Gastroesophageal sphincter (tissue), 4 donors: ENCODE measurements at regions not wholly inside any gene's neighbourhood (a gene's known extent, or its start where the extent isn't known, plus 50 kb on each side); places are given as distances from the start of the nearest gene placed in this dataset.

Experiments
- ATAC-seq: fragments of 150-250 bp; one replicate; pipeline ENCODE4 v1.9.1; 2016; ENCODE audit warnings: mild to moderate bottlenecking, moderate library complexity
- H3K27ac ChIP-seq, 4 donors: fragments of 200-600 bp; sonication (generic) in 3 of 4; 1 replicate in 3 of 4; 2 replicates in 1 of 4; pipeline ENCODE4 v1.5.1; 2016 to 2019
- H3K27me3 ChIP-seq: fragments of 200-600 bp; sonication (generic); one replicate; pipeline ENCODE4 v1.5.1; 2019
- H3K36me3 ChIP-seq, 2 donors: fragments of 200-600 bp; sonication (generic); one replicate each; pipeline ENCODE4 v1.5.1; 2019; ENCODE audit warnings: control low read depth in 1 of 2
- H3K4me1 ChIP-seq, 3 donors: fragments of 200-600 bp; sonication (generic); 1 replicate in 2 of 3; 2 replicates in 1 of 3; pipeline ENCODE4 v1.5.1; 2016 to 2019; ENCODE audit warnings: control low read depth in 2 of 3
- H3K4me3 ChIP-seq, 2 donors: fragments of 200-600 bp; sonication (generic); one replicate each; pipeline ENCODE4 v1.5.1; 2019; ENCODE audit warnings: mild to moderate bottlenecking in 1 of 2, moderate library complexity in 1 of 2
- H3K9me3 ChIP-seq, 3 donors: fragments of 200-600 bp; sonication (generic); one replicate each; pipeline ENCODE4 v1.5.1; 2017 to 2019; ENCODE audit warnings: control low read depth in 2 of 3
- CTCF ChIP-seq, 4 experiments: fragments of 200-600 bp in 2 of 4; fragments of 450-650 bp in 2 of 4; sonication (generic) in 1 of 4; IDR thresholded peaks; one replicate each; pipeline ENCODE4 v1.5.1; 2017 to 2019; ENCODE audit warnings: antibody characterized with exemption in 4 of 4, mild to moderate bottlenecking in 2 of 4, moderate library complexity in 2 of 4
- EP300 ChIP-seq: sonication (generic); formaldehyde crosslinking; IDR thresholded peaks from one replicate; pipeline ENCODE4 v1.6.1; 2017; ENCODE audit warnings: antibody characterized with exemption, mild to moderate bottlenecking
- POLR2A ChIP-seq, 2 donors: fragments of 450-650 bp; IDR thresholded peaks; one replicate each; pipeline ENCODE4 v1.6.1; 2017; ENCODE audit warnings: antibody characterized with exemption in 2 of 2, mild to moderate bottlenecking in 2 of 2, moderate library complexity in 1 of 2
- POLR2AphosphoS5 ChIP-seq: sonication (generic); formaldehyde crosslinking; IDR thresholded peaks from one replicate; pipeline ENCODE4 v1.6.1; 2017; ENCODE audit warnings: antibody characterized with exemption
- WGBS, 2 donors: methylation state at CpG; one replicate each; pipeline ENCODE4 v1.1.5; 2018; ENCODE audit warnings: low coverage in 1 of 2; 5-methylcytosine and 5-hydroxymethylcytosine counted together

GRCh38 chr1:13943055-13943454 is 243.1 kb downstream of the PRDM2 start:
- TF ChIP-seq CTCF (IDR thresholded peaks at IDR 0.05) (no peak), POLR2AphosphoS5 (no peak), EP300 (no peak), POLR2A (IDR thresholded peaks at IDR 0.05) (no peak)
- H3K9me3 ChIP-seq = peaks cover 0 to 8% (median 0%) of the 10 kb centered on the region in 3 donors
- no peak for ATAC-seq
- H3K27ac ChIP-seq = no peak overlapping the region
- H3K4me3 ChIP-seq = no peak overlapping the region
- H3K4me1 ChIP-seq = no peaks in the 10 kb centered on the region
- peaks cover 10% of the 10 kb centered on the region for H3K27me3 ChIP-seq
- H3K36me3 ChIP-seq = no peaks in the 10 kb centered on the region

- 48 to 67% methylated on average over 1 to 2 of the region's 2 CpGs for WGBS, 2 donors
- no peaks in the 10 kb centered on the region for H3K36me3 ChIP-seq
- peaks cover 4% of the 10 kb centered on the region for H3K27me3 ChIP-seq
- H3K4me3 ChIP-seq = no peak overlapping the region
- H3K9me3 ChIP-seq = peaks cover 0 to 8% (median 0%) of the 10 kb centered on the region in 3 donors
- no peak for TF ChIP-seq CTCF (IDR thresholded peaks at IDR 0.05)
- no peak for TF ChIP-seq POLR2A (IDR thresholded peaks at IDR 0.05)
- no peak for TF ChIP-seq POLR2AphosphoS5
- no peak for TF ChIP-seq EP300
- ATAC-seq = no peak
- no peak overlapping the region for H3K27ac ChIP-seq
- peaks cover 0 to 9% (median 0%) of the 10 kb centered on the region in 3 donors for H3K4me1 ChIP-seq
Measured at GRCh38 chr1:13945856-13946255, 245.9 kb downstream of the PRDM2 start.

GRCh38 chr1:13947658-13948057 is 247.7 kb downstream of the PRDM2 start:
- Histone ChIP-seq H3K36me3 (no peaks in the 10 kb centered on the region), H3K9me3 (peaks cover 0 to 6% (median 0%) of the 10 kb centered on the region in 3 donors), H3K27me3 (no peaks in the 10 kb centered on the region), H3K4me1 (peaks cover 0 to 9% (median 0%) of the 10 kb centered on the region in 3 donors), H3K4me3 (no peak overlapping the region), H3K27ac (peak overlapping the region in 3 of 4 donors; percentile 60 to 73 (median 71))
- TF ChIP-seq CTCF (IDR thresholded peaks at IDR 0.05) = no peak
- TF ChIP-seq POLR2A (IDR thresholded peaks at IDR 0.05) = no peak
- TF ChIP-seq POLR2AphosphoS5 = no peak
- TF ChIP-seq EP300 = no peak
- WGBS, 2 donors = 83 to 100% methylated on average over 1 to 7 of the region's 7 CpGs
- ATAC-seq = no peak

- no peaks in the 10 kb centered on the region for H3K9me3 ChIP-seq
- no peaks in the 10 kb centered on the region for H3K36me3 ChIP-seq
- no peak for ATAC-seq
- TF ChIP-seq POLR2A (IDR thresholded peaks at IDR 0.05) = no peak
- no peak for TF ChIP-seq EP300
- TF ChIP-seq CTCF (IDR thresholded peaks at IDR 0.05) = no peak
- no peak for TF ChIP-seq POLR2AphosphoS5
- H3K27me3 ChIP-seq = no peaks in the 10 kb centered on the region
- no peak overlapping the region for H3K4me3 ChIP-seq
- 84 to 100% methylated on average over 1 to 5 of the region's 5 CpGs for WGBS, 2 donors
- H3K4me1 ChIP-seq = peaks cover 0 to 9% (median 0%) of the 10 kb centered on the region in 3 donors
- peak overlapping the region; percentile 22 to 73 (median 66) for H3K27ac ChIP-seq
Measured at GRCh38 chr1:13948396-13948795, 248.4 kb downstream of the PRDM2 start.

GRCh38 chr1:13948888-13949391 is 249.0 kb downstream of the PRDM2 start:
- H3K9me3 ChIP-seq = no peaks in the 10 kb centered on the region
- peaks cover 0 to 9% (median 0%) of the 10 kb centered on the region in 3 donors for H3K4me1 ChIP-seq
- ATAC-seq = peak; percentile 89
- H3K36me3 ChIP-seq = no peaks in the 10 kb centered on the region
- H3K27me3 ChIP-seq = no peaks in the 10 kb centered on the region
- 49 to 60% methylated on average over 2 to 6 of the region's 6 CpGs for WGBS, 2 donors
- no peak overlapping the region for H3K4me3 ChIP-seq
- TF ChIP-seq EP300 = no peak
- peak; percentile 26 for TF ChIP-seq POLR2AphosphoS5
- peak overlapping the region in 3 of 4 donors; percentile 41 to 73 (median 71) for H3K27ac ChIP-seq
